Fibroblast of pulmonary artery (primary cell): ENCODE measurements at regions not wholly inside any gene's neighbourhood (a gene's known extent, or its start where the extent isn't known, plus 50 kb on each side); places are given as distances from the start of the nearest gene placed in this dataset.

Source experiments
- DNase-seq: peaks from one replicate; pipeline ENCODE4 v3.0.0-alpha.2; 2010; ENCODE audit warnings: low read depth
- H3K4me3 ChIP-seq: replicated peaks from 2 replicates; pipeline ENCODE4 v1.5.1; 2011; ENCODE audit warnings: low read depth, mild to moderate bottlenecking, control low read depth, low read length, moderate library complexity
- CTCF ChIP-seq: IDR thresholded peaks from 2 replicates; pipeline ENCODE4 v1.5.1; 2011; ENCODE audit warnings: mild to moderate bottlenecking, control low read depth, low read length, inconsistent platforms; ENCODE audit errors: missing control alignments

- H3K4me3 ChIP-seq: no peak overlapping the region
- no peak for DNase-seq
- no peak for TF ChIP-seq CTCF
These were observed 247.7 kb upstream of the NDST3 start for GRCh38 chr4:117786566-117786965.

GRCh38 chr4:117793845-117794480, 240.3 kb upstream of the NDST3 start:
- no peak for TF ChIP-seq CTCF
- H3K4me3 ChIP-seq: no peak overlapping the region
- DNase-seq: no peak

- H3K4me3 ChIP-seq: no peak overlapping the region
- DNase-seq: no peak
- TF ChIP-seq CTCF: no peak
These were observed 237.6 kb upstream of the NDST3 start for GRCh38 chr4:117796677-117797076.

- TF ChIP-seq CTCF: no peak
- no peak overlapping the region for H3K4me3 ChIP-seq
- no peak for DNase-seq
These were observed 233.7 kb upstream of the NDST3 start for GRCh38 chr4:117800636-117801035.

GRCh38 chr4:117801756-117802155, 232.5 kb upstream of the NDST3 start:
- no peak for TF ChIP-seq CTCF

GRCh38 chr4:117811731-117812130, 222.6 kb upstream of the NDST3 start:
- H3K4me3 ChIP-seq: no peak overlapping the region
- no peak for DNase-seq
- TF ChIP-seq CTCF: no peak

More at GRCh38 chr4:117801756-117802155, 232.5 kb upstream of the NDST3 start:
- no peak overlapping the region for H3K4me3 ChIP-seq
- DNase-seq: no peak
